ENCODE measurements at regions not wholly inside any gene's neighbourhood (a gene's known extent, or its start where the extent isn't known, plus 50 kb on each side); places are given as distances from the start of the nearest gene placed in this dataset.

DNA sequence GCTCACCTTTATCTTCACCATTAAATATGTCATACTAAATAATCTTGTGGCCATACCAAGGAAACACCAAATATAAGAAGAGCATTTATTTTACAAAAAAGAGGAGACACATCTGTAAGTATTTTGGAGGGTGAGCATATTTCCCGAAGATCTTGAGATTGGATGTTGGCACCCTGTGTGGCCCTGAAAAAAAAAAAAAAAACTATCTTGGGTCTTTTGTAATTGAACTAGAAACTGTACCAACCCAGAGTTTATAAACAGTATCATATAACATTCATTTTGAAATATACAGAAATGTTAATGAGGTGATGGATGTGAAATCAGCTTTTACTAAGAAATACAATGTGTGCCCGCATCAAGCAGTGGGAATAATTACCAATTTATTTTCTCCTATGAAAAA is 104.0 kb upstream of the FRMD6 start:
- DNase-seq (ENCODE audit: low spot score) = no peak

GRCh38 chr14:51548187-51548586 is 103.5 kb upstream of the FRMD6 start:
- no peak for DNase-seq (ENCODE audit: low spot score)

GRCh38 chr14:51550636-51551035 is 101.1 kb upstream of the FRMD6 start:
- no peak for DNase-seq (ENCODE audit: low spot score)

DNA sequence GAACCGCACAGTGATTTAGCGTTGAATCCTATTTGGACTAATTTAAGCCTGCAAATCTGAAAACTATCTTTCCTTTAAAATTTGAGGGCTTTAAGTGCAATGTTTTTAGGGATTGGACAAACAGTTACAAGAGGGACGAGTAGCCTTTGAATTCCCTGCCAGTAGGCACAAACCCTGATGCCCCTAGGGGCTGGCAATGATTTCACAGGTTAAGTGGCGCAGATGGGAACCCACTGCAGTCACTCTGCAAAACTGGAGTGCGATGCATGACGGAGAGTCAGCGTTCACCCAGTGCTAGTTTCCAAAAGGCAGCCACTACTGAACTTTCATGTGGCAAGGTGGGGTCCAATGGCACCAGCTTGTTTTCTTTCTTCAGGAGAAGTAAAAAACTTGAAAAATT is 99.4 kb upstream of the FRMD6 start:
- no peak for DNase-seq (ENCODE audit: low spot score)

DNA sequence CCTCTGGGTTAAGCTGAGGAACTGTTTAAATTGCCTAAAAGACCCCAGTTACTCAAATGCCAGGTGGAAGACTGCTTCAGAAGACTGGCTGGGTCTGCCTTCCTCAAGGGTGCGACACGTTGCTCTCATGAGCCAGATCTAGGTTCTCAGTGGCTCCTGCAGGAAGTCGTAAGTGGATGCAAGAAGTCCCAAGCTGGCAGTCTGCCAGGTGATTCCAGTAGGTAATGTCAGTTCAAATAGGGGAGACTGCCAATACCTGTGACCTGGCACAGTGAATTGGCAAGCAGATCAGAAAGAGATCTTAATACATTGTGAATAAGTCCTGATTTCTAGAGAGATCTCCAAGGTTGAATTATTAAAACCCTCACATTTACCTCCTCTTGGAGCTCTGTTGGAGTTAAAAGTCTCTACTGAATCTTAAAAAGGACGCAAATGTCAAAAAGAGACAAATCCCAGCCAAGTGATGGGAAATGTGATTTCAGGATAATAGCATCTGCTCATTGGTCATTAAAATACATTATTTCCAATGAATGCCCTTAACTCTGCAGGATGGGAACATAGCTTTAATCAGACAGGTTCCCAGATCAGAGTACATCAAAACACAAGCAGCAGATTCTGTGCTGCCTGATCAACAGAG is 98.8 kb upstream of the FRMD6 start:
- DNase-seq (ENCODE audit: low spot score) = no peak

DNA sequence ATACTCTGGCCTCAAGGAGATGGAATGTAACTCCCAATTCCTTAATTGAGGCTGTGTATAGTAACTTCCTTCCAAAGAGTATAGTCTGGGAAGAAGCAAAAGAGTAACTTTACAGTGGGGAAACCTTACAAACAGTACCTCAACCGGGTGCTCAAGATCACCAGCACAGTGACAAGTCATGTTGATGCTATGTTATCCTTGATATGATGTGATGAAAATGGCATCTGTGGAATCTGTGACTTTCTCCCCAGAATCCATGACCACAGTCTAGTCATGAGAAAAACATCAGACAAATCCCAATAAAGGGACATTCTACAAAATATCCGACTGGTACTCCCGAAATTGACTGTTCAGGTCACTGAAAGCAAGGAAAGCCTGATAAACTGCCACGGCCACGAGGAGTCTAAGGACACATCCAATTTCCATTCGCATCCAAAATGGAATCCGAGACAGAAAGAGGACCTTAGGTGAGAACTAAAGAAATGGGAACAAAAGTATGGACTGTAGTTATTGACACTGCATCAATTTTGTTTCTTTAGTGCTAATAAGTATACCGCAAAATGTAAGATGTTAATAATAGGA is 97.3 kb upstream of the FRMD6 start:
- DNase-seq (ENCODE audit: low spot score) = no peak

DNA sequence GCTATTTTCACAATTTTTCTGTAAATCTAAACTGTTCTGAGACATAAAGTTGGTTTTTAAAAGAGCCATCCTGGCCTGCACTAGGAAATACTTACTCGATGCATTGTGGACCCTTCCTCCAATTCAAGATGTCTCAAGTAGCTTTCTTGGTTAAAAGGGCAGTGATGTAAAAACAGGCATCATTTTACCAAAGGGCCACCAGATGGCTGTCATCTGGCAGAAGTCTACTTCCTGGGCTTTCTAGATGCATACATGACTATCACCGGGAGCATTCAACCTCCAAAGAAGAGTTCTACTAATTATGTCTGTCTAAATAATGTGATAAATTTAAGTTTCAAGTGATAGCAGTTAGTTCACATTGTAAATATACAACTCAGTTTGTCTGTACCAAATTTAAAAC is 96.8 kb upstream of the FRMD6 start:
- no peak for DNase-seq (ENCODE audit: low spot score)

- DNase-seq (ENCODE audit: low spot score) = peak; percentile 91
Measured at GRCh38 chr14:51561141-51561540, 90.6 kb upstream of the FRMD6 start.

GRCh38 chr14:51562816-51563215 is 88.9 kb upstream of the FRMD6 start:
- no peak for DNase-seq (ENCODE audit: low spot score)

DNA sequence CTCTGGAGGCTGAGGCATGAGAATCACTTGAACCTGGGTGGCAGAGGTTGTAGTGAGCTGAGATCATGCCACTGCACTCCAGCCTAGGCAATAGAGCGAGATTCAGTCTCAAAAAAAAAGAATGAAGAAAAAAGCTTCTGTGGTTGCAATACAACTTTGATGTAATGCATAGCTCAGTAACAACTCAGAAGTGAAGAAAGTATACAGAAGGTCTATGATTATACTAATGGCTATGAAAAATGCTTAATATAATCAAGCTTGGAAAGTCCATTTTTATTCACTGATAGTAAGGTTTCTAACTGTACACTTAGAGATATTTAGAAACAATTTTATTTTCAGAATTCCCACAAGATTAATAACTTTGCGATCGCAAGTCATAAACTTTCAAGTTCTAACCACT is 88.2 kb upstream of the FRMD6 start:
- DNase-seq (ENCODE audit: low spot score) = no peak

DNA sequence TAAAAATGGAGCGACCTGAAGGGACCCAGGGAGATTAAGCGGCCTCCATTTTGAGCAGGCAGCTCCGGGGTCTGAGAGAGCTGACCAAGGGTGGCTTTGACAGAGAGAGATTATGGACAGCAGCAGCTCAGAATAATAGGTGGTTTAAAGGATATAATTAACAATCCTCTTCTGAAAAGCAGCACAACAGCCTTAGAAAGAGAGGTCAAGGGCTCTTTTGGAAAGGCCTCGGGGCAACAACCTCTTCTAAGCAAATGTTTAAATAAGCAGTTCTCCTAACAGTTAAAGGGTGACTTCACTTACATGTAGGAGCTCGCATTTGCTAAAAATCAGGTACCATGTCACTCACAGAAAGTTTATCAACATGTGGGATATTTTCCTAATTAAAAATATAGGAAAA is 87.2 kb upstream of the FRMD6 start:
- DNase-seq (ENCODE audit: low spot score) = no peak

DNA sequence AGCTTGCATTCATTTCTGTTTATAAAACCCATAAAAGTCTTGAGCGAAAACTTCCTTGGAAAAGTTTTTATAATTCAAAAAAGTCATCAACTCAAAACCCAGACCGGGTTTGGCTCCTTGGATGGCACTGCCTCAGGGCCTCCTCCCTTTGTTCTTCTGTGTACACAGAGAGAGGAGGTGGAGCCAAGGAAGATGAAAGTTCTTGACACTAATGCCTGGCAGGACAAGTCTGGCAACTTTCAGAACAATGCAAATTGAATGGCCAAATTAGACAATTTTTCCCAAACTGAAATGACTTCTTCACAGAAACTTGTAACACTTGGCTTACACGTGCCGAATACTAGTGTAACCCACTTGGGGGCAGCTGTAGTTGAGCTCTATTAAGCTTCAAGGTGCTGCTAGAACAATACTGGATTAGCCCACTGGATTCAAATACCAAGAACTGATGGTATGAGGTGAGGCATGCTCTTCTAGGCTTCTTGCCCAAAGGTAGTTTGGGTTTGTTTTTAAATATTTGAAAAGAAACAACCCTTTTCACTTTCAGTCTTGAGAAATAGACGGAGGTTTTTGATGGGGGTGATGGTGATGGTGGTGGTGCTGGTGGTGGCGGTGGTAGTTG is 86.6 kb upstream of the FRMD6 start:
- DNase-seq (ENCODE audit: low spot score) = no peak

GRCh38 chr14:51566831-51567582 is 84.7 kb upstream of the FRMD6 start:
- no peak for DNase-seq (ENCODE audit: low spot score)

DNA sequence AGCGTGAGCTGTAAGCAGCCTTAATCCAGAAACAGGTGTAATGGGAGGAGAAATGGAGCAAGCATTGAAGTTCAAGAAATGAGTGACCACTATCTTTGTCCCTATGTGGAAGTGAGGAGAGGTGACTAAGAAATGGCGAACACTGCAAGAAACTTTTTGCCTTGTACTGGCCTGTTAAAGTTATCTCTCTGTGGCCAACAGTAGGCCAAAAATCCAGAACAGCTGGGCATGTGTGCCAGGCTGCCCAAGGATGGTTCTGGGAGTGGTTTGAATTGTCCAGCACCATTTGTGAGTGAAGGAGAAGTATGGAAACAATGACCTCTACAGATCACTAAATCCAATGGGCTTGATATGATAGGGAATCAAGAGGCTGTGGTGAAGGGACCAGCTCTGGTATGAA is 83.3 kb upstream of the FRMD6 start:
- no peak for DNase-seq (ENCODE audit: low spot score)

DNA sequence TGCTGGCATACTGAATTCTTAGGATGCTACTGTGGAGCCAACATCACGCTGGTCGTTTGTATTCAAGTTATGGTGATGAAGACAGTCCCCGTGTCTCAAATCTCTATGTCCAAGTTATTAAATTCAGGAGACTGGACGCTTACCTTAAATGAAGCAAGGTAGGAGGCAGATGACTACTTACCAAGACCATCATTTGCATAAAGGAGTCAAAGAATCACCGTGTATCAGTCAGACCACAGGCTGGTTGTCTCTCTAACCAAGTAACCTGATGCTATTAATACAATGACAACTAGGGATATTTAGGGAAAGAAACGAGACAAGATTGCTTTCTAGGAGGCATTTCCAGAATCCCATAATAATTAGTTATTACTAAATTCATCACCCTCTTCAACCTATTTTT is 78.1 kb upstream of the FRMD6 start:
- no peak for DNase-seq (ENCODE audit: low spot score)

GRCh38 chr14:51574009-51574408 is 77.7 kb upstream of the FRMD6 start:
- DNase-seq (ENCODE audit: low spot score) = no peak

- DNase-seq (ENCODE audit: low spot score) = no peak
Measured at GRCh38 chr14:51575349-51576116, 76.2 kb upstream of the FRMD6 start.

DNA sequence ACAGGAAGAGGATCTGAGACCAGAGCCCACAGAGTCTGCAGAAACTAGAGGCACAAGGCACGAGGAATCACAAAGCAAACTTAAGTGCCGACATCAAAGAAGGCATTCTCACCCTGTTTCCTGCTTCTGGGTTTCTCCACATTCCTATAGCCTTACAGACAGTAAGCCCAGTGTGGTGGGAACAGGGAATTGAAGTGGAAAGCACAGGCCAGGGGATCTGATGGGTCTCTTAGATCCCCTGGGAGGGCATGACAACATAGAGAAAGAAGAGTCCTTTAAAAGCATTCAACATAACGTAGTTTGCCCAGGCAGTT is 75.6 kb upstream of the FRMD6 start:
- DNase-seq (ENCODE audit: low spot score) = peak; percentile 68

DNA sequence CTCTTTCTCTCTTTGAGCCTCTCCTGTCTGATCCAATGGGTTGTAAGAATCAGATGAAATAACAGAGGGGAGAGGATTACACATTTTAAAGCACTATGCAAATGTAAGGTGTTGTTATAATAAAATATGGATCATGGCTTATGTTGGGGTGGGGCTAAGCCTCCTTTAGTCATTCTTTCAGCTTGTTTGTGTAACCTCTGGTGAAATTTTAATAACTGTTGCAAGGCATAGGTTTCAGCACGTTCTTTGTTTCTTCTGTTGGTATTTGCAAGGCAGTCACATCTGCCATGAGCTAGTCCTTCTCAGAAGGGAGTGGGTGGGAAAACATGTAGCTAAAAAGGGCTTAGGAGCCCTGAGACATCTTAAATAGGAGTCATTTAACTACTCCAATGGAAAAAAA is 74.8 kb upstream of the FRMD6 start:
- no peak for DNase-seq (ENCODE audit: low spot score)

DNA sequence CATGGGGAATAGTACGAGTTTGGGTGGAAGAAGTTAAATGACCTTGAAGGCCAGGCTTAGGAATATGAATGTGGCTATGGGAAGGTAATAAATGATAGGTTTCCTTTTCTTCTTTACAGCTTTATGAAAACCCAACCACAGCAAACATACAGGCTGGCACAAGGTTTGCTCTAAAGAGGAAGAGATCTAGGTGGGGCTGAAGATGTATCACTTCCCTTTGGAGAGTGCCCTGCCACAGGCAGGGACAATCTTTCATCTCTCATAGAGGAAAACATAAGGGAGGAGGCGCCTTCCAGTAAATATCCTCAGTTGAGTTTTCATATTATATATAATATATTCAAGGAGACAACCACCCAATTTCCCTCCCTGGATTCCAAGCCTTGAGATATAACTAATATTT is 72.9 kb upstream of the FRMD6 start:
- DNase-seq (ENCODE audit: low spot score) = no peak

DNA sequence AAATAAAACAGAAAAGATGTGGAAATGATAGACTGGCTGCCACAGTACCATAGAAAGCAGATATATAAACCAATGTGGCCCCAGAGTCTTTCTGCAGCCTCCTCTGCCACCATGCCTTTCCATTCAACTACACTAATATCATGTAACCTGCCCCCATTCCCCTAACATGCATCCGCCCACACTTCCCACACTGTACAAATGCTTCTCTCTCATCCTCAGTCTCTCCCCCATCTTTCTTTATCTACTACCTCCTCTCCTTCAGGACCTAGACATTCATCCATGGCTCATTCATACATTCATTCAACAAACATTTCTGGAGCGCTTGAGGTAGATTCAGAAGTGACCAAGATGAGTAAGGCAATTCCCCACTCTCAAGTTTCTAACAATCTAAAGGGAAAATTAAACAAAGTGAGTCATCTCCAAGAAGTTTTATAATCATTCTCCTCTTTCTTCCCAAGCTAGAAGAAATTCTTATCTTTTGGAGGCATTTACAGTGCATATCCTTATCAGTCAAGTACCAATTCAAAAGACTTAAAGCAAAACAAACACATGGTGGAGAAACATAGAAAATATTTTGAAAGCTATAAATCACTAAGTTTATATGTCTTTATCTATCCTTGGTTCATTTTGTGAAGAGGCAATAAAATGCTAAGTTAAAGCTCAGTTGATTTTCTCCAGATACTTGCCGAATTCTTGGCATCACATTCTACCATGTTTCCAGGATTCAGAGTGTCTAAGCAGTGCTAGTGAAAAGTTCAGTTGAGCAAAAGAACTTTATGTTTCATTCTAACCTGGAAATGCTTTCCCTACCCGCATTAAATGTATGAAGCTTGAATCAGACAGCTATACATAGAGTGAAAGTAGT is 70.5 kb upstream of the FRMD6 start:
- DNase-seq (ENCODE audit: low spot score) = no peak

DNA sequence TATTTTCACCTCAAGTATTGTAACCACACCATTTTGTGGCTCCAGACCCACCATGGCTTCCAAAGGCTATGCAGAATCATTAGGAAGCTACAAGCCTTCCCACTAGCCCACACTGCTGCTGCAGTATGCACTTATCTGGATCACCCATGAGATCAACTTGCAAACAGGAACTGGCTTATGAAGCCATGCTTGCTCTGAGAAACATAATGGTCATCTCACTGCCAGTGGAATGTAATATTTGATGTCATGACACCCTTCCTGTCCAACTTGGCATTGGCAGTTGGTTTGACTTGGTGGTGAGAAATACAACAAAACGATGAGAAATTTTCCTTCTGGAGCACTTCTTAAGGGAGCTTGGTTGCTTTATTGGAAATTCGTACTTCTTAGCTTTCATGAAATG is 69.3 kb upstream of the FRMD6 start:
- DNase-seq (ENCODE audit: low spot score) = no peak

All from COLO829 (cell line).